DOHH2 (cell line): ENCODE measurements at regions not wholly inside any gene's neighbourhood (a gene's known extent, or its start where the extent isn't known, plus 50 kb on each side); places are given as distances from the start of the nearest gene placed in this dataset.

ENCODE experiments used
- EZH2phosphoT487 ChIP-seq: fragments of 200-600 bp; sonication (generic); IDR thresholded peaks from 2 replicates; pipeline ENCODE4 v1.6.1; 2017; ENCODE audit warnings: borderline replicate concordance, mild to moderate bottlenecking, antibody characterized with exemption, low read length, moderate library complexity, mixed read lengths
- TF ChIP-seq, protein P1 (sequence below): fragments of 200-600 bp; sonication (generic); IDR thresholded peaks from one replicate; pipeline ENCODE4 v1.5.1; 2014; ENCODE audit warnings: antibody characterized with exemption, mild to moderate bottlenecking, low read depth, low read length; ENCODE audit not compliant: poor library complexity, severe bottlenecking

- TF ChIP-seq, protein P1, sequence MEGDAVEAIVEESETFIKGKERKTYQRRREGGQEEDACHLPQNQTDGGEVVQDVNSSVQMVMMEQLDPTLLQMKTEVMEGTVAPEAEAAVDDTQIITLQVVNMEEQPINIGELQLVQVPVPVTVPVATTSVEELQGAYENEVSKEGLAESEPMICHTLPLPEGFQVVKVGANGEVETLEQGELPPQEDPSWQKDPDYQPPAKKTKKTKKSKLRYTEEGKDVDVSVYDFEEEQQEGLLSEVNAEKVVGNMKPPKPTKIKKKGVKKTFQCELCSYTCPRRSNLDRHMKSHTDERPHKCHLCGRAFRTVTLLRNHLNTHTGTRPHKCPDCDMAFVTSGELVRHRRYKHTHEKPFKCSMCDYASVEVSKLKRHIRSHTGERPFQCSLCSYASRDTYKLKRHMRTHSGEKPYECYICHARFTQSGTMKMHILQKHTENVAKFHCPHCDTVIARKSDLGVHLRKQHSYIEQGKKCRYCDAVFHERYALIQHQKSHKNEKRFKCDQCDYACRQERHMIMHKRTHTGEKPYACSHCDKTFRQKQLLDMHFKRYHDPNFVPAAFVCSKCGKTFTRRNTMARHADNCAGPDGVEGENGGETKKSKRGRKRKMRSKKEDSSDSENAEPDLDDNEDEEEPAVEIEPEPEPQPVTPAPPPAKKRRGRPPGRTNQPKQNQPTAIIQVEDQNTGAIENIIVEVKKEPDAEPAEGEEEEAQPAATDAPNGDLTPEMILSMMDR: no peak
- no peak for TF ChIP-seq EZH2phosphoT487
Measured at GRCh38 chr10:45553155-45553554, 119.4 kb downstream of the ZFAND4 start.
